SK-N-MC (cell line): ENCODE measurements at regions not wholly inside any gene's neighbourhood (a gene's known extent, or its start where the extent isn't known, plus 50 kb on each side); places are given as distances from the start of the nearest gene placed in this dataset.

ENCODE experiments used
- EZH2 ChIP-seq: fragments of 200-600 bp; sonication (generic); IDR thresholded peaks from one replicate; pipeline ENCODE4 v1.6.1; 2017; ENCODE audit warnings: antibody characterized with exemption
- FOXP2 ChIP-seq: optimal IDR thresholded peaks from 2 replicates; pipeline ENCODE3; 2011; ENCODE audit warnings: mild to moderate bottlenecking, moderate library complexity; ENCODE audit not compliant: insufficient read depth; ENCODE audit errors: extremely low read length, control extremely low read depth
- POLR2AphosphoS5 ChIP-seq: IDR thresholded peaks from 2 replicates; pipeline ENCODE4 v1.6.1; 2012; ENCODE audit warnings: mild to moderate bottlenecking, low read depth, low read length, borderline replicate concordance

DNA sequence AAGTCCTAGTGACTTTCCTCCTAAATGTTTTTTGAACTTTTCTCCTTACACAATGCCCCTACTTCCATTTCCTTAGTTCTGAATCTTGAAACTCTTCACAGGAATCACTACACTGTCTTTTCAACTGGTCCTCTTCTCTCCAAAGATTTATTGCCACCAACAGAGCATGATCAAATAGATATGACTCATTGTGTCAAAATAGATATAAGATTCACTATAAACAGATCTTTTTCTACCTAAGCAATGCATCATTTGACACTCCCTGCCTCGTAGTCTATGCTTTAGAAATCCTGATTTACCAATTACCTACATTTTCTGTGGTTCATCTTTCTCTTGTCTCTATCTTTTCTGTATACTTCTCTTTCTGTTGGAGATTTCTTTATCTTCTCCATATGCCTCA, 789.6 kb upstream of the SLIT2 start:
- TF ChIP-seq FOXP2 (no peak), EZH2 (no peak), POLR2AphosphoS5 (no peak)
